Amniotic epithelial cell (primary cell): ENCODE measurements at regions not wholly inside any gene's neighbourhood (a gene's known extent, or its start where the extent isn't known, plus 50 kb on each side); places are given as distances from the start of the nearest gene placed in this dataset.

Source experiments
- DNase-seq: peaks from one replicate; pipeline ENCODE4 v3.0.0-alpha.2; 2010; ENCODE audit warnings: low read depth

DNA sequence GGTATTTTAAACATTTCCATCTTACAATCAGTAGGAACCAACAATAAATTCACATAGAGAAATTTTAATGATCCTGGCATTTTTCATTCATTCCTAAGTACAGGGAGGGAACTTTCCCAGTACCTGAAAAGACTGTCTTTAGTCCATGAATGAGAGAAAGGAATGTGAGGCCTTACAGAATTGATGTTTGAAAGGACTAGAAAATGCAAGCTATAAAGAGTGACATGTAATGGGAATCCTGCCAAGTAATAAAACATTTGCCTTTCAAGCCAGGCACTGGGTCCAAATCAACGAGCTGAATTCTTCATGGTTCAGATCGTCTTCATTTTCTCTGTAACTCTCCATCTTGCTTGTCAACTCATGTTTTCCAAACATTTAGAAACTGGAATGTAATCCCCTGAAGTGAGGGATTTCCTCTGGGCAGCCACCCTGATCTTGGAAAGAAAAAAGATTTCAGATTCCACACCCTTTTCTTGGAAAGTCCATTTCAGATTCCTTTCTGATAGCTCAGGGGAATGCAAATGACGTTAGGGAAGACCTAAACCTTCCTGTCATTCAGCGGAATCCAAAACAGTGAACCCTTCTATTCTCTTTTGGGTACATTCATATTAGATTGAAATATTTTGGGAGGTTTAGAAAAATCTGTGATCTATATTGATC lies 315.8 kb downstream of the SH3GL2 start:
- DNase-seq, result no peak

DNA sequence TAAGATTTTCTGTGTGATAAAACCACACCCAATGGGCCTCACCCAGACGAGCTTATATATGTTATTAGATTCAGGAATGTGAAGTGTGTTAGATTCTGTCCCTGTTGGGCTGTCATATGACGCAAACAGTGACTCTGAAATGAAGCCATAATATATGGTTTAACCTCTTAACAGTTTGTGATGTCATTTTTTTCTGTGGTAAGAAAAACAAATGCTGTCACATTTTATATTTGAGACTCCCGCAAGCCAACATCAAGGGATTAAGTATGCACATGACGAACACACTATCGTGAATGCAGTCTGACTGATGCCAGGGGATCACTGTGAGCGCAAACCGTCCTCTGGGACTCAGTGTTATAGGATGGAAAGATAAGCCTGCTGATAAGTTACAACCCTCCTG lies 321.7 kb downstream of the SH3GL2 start:
- peak; percentile 24 for DNase-seq

DNA sequence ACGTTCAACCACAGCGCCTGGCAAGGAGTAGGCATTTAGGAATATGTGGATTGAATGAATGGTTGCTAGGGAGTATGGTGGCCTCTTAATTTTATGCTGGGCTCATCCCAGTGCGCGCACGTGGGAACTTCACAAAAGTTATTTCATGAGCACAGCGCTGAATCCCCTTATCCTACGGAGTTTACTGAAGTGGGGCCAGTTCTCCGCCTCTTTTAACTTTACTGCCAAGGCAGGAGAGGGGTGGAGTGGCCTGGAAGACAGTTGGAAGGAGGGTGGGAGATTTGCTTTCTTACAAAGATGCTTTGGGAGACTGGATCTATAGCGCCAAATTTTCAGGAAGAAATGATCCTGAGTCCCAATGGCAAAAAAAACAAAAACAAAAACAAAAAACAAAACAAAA lies 326.5 kb downstream of the SH3GL2 start:
- DNase-seq, result no peak

DNA sequence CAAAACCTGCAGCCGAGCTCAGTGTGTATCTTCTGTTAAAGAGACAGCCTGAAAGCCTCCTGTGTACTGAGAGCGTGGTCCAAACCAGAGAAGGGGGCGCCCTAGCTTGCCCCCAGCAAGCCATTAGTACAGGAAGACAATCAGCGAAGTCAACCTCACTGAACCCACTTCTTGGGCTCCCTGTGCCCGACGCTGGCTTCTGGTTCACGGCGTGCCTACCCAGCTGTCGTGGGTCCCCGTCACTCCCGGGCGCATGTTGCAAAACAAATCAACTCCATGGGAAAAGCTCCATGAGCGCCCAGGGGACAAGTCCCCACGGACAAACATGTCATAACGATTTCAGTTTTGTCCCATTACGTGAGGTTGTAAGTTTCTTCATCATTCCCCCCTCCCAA lies 326.9 kb downstream of the SH3GL2 start:
- no peak for DNase-seq

DNA sequence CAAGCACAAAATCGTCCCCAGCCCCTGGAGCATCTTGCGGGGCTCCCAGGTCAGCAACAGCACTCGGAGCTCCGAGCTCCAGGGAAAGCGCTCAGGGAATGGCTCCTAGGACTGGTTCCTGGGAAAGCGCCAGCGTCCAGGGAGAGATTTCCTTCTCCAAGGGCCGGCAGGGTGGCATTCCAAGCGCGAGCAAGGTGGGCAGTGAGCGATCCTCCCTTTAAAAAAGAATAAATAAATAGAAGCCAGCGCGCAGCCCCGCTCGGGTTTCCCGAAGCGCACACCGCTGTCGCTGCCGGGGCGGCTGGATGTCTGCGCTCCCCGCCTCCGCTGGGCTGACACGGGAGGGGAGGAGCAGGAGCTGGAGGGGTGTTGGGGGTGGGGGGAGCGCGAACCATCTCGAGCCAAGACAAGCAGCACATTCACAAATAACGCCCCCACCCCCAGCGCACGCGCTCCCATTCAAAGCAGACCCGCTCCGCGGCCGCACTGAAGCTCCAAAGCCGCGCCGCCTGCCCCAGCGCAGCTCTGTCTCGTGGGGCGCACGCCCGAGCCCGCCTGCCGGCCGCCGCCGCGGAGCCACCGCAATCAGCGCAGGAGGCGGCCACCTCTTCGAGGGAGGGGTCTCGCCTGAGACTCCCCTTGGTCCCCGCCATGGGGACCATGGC lies 327.4 kb downstream of the SH3GL2 start:
- no peak for DNase-seq

DNA sequence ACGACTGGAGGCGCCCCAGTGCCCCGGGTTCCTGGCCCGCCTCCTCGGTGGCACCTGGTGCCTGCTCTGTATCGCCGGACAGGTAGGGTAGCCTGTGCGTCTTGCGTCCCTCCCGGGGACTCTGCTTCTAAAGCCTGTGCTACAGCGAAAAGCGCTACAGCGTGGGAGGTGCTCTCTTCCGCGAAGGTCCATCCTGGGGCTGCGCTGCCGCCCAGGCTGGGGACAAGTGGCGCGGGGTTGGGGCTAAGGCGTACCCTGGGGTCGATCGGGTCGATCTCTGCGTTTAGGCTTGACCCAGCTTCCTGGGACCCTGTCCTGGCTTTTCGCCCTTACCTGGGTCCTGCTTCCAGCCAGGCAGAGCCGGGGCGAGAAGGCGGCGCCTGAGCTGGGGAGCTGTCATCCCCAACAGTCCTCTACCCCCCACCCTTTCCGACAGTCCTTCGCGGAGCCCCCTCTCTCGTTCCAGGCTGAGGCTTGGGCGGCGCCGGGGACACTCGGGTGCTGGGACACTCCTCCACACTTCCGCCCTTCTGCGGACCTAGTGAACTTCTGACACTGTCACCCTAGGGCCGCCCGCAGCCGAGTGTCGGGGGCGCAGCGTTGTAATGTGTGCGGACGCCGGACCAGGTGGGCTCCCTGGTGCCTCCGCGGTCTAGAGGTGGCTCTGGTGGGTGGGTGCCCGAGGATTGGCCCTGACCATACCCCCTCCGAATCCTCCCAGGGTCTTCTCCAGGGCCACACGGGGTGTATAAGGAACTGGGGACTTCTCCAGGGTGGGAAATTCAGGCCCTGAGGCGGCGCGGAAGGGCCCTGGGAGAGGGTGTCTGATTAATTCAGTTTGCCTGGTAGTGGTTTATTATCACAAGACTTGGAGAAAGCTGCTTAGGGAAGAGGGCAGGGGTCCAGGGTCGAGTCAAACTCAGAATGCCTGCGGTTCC lies 328.2 kb downstream of the SH3GL2 start:
- no peak for DNase-seq

DNA sequence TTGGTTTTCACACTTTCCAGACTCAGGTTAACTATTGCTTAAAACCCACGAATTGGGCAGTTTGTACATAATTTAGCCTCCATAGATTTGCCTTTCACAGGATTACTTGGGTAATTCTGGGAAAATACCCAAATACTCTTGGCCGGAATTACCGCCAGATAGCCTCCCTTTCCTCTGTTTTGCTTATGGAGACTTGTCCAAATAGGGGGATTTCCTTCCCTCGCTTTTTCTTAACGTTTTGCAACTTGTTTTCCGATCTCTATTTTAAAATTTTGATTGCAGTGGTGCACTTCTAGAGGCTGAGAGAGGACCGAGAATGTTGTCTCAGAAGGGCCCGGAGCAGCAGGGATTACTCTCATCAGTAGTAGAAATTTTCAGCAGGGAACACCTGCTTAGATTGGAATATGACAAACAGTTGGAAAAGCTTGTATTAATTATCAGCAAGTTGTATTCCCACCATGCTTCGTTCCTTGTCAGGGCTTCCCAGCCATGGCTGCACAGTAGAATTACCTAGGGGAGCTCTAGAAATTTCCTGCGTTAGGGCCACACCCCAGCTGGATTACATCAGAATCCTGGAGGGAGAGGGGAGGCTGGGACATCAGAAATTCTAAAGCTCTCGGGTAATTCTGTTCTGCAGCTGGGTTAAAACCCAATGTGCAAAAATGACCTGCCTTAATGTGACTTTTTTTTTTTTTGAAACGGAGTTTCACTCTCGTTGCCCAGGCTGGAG lies 329.1 kb downstream of the SH3GL2 start:
- no peak for DNase-seq

DNA sequence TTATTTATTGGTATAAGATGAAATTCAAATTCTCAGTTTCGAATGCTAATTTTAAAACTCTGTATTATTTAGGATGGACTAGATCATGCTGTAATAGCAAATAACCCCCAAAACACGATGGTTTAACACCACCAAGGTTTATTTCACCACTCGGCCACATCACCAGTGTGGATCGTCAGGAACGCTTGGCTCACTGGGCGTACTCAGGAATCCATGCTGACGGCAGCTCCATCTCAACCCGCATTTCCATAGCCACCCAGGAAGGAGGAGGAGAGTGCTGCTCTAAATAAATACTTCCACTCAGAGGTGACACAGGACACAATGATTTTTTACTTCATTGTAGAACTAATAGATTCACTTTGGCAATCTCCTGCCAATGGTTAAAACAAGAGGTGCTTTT lies 347.4 kb downstream of the SH3GL2 start:
- no peak for DNase-seq

DNA sequence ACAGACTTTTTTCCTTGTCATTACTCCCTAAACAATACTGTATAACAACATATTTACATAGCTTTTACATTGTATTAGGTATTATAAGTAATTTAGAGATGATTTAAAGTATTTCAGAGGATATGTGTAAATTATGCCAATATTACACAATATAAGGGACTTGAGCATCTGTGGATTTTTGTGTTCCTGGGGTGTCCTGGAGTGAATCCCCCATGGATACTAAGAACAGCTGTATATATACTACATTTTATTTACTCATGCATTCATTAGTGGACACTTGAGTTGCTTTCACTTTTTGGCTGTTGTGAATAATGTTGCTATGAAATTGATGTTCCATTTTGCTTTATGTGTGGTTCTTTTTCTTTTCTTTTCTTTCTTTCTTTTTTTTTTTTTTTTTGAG lies 348.8 kb downstream of the SH3GL2 start:
- DNase-seq, result no peak

DNA sequence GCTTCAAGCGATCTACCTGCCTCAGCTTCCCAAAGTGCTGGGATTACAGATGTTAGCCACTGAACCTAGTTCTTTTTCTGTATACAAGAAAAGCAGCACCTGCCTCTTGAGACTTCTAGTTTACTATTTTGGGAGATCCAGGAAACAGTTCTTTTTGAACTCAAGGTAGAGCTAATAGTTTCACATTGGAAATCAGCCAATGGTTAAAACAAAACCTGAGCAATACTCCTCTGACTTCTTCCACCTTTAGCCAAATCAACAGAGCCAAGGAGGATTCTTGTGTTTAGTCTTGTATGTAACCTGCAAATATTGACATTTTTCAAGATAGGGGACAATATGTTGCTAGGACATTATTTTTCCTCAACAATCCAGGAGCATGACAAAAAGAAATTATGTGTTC lies 349.4 kb downstream of the SH3GL2 start:
- DNase-seq, result no peak

DNA sequence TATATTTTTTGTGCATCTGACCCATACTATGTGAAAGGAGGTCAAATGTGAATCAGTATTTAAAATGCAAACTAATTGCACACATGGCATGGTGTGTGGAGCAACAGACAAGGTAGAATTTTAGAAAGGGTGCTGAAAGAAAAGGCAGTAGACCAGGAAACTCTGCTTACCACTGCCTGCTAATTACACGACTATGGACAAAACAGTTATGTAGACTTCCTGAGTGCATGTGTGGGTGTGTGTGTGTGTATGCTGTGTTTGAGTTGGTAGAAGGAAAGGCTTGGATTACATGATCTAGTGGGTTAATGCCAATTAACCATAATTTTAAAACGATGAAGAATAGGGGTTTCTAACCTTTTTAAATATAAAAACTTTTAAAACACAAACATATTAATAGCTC lies 349.9 kb downstream of the SH3GL2 start:
- no peak for DNase-seq

DNA sequence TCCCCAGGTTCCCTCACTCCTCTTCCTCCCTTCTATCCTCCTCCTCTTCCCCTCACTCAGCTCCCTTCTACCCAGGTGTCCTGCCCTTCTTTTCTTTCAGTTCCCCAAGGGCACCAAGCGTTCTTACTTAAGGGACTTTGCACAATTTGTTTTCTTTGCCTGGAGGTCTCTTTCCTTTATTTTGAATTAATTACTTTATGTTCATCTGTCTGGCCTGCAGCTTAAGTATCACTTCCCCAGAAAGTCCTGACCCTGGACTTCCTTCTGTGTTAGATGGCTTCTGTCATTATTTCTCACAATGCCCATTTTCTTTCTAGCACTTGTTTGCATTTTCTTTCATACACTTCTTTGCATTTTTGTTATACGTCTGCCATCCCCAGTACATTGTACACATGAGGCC lies 350.6 kb downstream of the SH3GL2 start:
- DNase-seq, result no peak

DNA sequence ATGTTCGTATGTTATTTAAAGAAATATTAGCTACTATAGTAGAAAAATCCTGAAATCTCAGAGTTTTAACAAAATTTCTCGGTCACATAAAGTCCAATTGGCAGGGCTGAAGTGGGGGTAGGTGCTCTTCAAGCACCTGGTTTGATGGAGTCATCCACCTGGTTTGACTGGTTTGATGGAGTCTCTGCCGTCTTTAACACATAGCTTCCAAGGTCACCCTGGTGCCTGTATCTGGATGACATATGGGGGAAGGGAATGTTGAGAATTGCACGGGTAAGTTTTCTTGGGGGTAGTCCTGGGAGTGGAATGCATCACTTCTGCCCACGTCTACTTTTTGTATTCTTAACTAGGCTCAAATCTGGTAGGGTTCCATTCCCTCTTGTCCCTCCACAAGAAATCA lies 351.2 kb downstream of the SH3GL2 start:
- DNase-seq, result no peak

DNA sequence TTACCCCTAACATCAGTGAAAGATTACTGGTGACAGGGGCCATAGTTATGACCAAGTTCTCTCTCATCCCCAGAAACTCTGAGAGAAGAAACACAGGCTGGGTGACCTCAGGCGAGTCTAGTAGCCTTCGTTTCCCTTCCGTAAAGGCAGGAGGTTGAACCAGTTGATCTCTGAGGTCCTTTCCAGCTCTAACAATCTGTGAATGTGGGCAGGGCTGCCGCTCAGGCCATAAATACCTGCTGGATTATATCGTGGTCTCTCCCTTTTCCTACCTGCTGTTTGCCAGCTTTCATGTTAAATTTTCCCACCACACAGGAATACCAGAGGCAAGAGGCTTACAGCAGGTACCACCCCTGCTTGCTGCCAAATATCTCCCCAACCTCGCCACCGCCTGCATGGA lies 357.5 kb downstream of the SH3GL2 start:
- no peak for DNase-seq

DNA sequence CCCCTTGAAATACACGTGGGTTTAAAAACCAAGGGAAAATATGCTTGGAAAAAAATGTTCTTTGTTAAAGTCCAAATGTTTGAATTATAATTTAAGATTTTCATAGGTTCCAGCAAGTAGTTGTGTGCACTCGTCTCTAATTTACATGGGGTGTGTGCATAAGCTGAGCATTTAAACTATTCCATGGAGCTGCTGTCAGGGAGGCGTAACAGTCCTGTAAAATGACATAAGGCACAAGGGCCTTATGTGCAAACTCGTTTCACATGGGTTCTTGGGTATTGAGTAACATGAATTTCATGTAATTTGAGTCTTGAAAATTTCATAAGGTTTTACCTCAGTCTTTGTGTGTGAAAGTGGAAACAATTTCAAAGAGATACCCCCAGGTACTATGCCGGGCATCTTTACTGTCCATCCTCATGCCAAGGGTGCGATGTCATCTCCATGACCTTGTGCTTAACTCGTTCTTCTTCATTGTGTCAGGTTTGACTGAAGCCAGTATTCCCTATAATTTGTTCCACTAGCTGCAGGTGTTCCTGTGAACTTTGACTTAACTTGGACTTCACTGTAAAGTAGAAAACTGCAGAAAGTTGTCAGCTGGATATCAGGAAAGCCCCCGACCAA lies 359.3 kb downstream of the SH3GL2 start:
- DNase-seq, result no peak

DNA sequence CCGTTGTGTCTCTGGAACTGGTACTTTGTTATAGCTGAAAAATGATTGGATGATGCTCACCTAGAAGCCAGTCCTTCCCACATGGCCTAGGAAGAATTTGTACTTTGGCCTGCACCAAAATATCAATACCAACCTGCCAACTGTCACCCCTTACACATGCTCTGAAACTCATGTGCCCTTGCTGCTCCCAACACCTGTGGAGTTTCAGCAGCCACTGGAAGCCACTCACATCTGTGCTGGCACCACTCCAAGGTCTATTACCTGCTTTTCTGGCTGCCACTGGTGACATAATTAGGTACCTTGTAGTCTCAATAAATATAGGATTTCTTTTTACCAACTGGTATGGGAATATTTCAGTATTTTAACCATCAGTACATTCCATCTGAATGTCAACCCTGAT lies 363.6 kb downstream of the SH3GL2 start:
- DNase-seq, result no peak

DNA sequence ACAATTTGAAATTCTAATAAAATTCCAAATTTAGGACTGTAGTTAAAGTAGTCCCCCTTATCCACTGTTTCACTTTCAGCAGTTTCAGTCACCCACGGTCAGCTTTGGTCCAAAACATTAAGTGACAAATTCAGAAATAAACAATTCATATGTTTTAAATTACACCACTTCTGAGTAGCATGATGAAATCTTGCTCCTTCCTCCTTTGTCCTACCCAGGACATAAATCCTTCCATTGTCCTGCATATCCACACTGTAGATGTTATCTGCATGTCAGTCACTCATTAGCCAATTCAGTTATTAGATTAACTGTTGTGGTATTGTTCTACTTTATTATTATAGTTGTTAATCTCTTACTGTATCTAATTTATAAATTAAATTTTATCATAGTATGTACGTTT lies 376.5 kb downstream of the SH3GL2 start:
- DNase-seq, result no peak

DNA sequence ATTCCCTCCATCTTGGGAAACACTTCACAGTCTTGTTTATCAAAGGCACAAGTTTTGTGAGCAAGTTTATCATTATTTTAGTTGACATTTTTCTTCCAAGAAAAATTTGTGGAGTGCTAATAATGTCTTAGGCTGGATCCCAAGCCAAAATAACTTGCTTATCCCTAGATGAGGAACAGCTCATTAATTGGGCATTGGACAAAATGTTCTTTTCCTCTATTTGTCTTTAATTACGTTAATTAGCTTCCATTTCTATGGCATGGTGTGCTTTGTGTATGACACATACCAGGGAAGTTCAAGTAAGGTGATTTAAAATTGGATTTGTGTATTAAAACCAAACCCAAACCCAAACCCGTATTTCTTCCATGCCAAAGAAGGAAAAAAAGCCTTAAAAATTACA lies 379.5 kb downstream of the SH3GL2 start:
- DNase-seq, result no peak

DNA sequence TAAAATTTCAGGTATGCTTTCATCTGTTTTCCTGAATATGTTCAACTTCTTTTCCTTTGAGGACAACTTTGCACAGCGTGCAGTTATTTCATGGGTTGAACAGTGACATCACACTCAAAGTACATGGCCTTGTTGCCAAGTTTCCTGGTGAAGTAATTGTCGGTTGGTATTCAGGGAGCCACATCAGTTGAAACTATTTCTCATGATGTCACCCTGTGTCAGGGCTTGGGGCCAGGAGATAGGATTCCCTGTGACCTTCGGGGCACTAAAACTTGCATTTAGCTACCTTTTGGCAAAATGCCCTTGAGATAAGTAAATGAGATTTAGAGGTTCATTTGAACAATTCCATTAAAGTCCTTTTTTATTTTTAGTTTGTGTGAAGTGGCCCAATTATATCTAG lies 383.9 kb downstream of the SH3GL2 start:
- no peak for DNase-seq

DNA sequence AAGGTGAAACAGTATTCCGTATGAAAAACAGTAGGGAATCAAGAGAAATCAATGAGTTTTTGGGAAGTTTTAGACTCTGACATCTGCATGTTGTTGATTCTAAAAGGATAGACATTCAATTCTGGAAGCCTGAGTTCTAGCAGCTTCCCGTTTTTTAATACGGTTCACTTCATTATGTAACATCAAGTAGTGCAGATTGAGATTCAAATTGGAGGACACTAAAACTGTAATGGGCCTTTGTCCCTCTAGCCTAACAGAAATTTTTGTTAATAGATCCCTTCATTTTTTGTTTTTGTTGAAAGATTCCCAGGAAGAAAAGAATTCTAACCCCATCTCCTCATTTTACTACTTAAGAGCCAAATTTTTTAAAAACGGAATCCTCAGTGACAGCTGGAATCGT lies 384.6 kb downstream of the SH3GL2 start:
- no peak for DNase-seq

DNA sequence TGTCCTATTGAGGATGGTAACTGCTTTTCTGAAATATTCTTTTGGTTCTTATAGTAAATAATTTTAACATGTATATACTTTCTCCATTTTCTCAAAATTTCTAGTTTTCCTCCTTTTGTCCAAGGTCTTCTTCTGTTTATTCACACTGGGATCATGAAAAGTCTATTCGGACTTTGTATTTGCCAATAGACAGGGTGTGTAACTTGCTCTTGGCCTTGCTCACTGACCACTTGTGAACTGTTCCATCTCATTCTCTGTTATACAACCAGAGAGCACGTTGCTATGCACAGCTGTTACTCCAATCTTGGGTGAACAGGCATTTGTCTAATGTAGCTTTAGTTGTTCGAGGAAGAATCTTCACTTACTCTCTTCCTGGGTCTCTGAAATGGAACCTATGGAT lies 388.9 kb downstream of the SH3GL2 start:
- no peak for DNase-seq

DNA sequence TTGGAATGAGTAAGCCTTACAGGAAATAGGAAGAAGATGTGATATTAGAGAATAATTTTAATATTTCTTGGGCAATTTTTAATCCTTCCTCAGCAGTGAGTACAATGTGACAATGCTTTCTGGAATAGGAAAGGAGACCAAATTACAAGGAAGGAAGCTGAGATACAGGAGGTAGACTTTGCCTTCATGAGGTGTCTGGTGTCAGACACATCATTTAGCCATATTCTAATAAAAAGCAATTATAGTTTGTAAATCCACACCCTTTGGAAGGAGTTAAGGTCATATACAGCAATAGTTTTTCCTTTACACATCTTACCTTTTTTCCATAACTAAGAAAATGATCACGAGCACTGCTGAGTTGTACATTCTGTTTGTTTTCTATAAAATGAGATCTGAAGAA lies 390.4 kb downstream of the SH3GL2 start:
- no peak for DNase-seq
